ENCODE measurements at regions not wholly inside any gene's neighbourhood (a gene's known extent, or its start where the extent isn't known, plus 50 kb on each side); places are given as distances from the start of the nearest gene placed in this dataset.

DNA sequence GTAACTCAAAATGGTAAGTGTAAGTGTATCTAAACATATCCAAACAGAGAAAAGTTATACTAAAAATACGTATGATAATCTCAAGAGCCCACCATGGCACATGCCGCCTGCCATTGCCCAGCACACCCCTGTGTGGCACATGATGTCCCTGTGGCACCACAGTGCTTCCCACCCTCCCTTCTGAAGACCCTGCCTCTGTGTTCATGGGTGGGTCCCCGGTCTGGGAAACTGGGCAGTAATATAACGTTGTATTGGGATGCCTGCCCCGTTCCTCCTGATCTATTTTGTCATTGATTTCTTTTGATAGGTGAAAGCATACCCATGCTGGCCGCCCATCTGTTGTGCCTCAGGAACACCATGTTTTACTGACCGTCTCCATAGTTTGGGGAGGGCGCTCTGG is 296.8 kb upstream of the SHH start:
- no peaks in the 10 kb centered on the region for H3K27me3 ChIP-seq (ENCODE audit: control insufficient read depth in 1 of 2, insufficient read depth in 2 of 2, low read length in 2 of 2)
- no peaks in the 10 kb centered on the region for H3K27me3 Mint-ChIP-seq
- H3K9me3 ChIP-seq (ENCODE audit: control insufficient read depth in 1 of 2, insufficient read depth in 1 of 2, low read length in 2 of 2) = peaks cover 0 to 18% of the 10 kb centered on the region in 2 experiments
- no peak overlapping the region for H3K27ac ChIP-seq (ENCODE audit: low read depth in 1 of 2, low read length in 2 of 2)
- ChIA-PET POLR2A (no interaction called here), CTCF (no interaction called here)
- H3K4me1 Mint-ChIP-seq (ENCODE audit: low read depth) = no peaks in the 10 kb centered on the region
- H3K4me1 ChIP-seq (ENCODE audit: insufficient read depth, low read length) = no peaks in the 10 kb centered on the region
- no peaks in the 10 kb centered on the region for H3K36me3 ChIP-seq (ENCODE audit: insufficient read depth, low read length)
- H3K4me3 Mint-ChIP-seq = no peak overlapping the region
- intact Hi-C loops (cut with DNase I, micrococcal nuclease) = no loop called here
- H3K4me3 ChIP-seq (ENCODE audit: low read length) = no peak overlapping the region
- DNase-seq (no peak), ATAC-seq (ENCODE audit: poor library complexity) (no peak)
- no peak overlapping the region for H3K27ac Mint-ChIP-seq
- H3K36me3 Mint-ChIP-seq (ENCODE audit: low read depth) = no peaks in the 10 kb centered on the region
- H3K9me3 Mint-ChIP-seq = no peaks in the 10 kb centered on the region
- TF ChIP-seq, protein P1, sequence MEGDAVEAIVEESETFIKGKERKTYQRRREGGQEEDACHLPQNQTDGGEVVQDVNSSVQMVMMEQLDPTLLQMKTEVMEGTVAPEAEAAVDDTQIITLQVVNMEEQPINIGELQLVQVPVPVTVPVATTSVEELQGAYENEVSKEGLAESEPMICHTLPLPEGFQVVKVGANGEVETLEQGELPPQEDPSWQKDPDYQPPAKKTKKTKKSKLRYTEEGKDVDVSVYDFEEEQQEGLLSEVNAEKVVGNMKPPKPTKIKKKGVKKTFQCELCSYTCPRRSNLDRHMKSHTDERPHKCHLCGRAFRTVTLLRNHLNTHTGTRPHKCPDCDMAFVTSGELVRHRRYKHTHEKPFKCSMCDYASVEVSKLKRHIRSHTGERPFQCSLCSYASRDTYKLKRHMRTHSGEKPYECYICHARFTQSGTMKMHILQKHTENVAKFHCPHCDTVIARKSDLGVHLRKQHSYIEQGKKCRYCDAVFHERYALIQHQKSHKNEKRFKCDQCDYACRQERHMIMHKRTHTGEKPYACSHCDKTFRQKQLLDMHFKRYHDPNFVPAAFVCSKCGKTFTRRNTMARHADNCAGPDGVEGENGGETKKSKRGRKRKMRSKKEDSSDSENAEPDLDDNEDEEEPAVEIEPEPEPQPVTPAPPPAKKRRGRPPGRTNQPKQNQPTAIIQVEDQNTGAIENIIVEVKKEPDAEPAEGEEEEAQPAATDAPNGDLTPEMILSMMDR (IDR thresholded peaks at IDR 0.05) = no peak

DNA sequence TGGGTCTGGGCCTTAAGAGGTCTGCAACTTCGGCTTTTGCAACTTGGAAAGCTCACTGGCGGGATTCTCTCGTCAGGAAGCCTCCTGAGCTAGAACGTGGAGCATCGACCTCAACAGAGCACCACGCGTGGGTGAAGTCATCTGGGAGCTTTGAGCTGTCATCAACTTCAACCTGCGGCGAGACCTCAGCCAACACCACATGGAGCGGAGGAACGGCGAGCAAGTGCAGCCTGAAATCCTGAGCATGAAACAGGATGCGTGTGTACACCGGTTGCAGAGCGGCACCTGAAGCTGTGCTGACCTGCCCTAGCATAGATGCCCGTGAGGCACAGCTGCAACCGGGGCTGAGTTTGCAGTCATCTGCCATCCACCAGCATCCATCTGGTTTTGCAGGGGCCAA is 295.7 kb upstream of the SHH start:
- intact Hi-C loops (cut with DNase I, micrococcal nuclease) = no loop called here
- Histone ChIP-seq H3K9me3 (ENCODE audit: control insufficient read depth in 1 of 2, insufficient read depth in 1 of 2, low read length in 2 of 2) (peaks cover 0 to 18% of the 10 kb centered on the region in 2 experiments), H3K36me3 (ENCODE audit: insufficient read depth, low read length) (no peaks in the 10 kb centered on the region), H3K4me1 (ENCODE audit: insufficient read depth, low read length) (no peaks in the 10 kb centered on the region), H3K27ac (ENCODE audit: low read depth in 1 of 2, low read length in 2 of 2) (no peak overlapping the region), H3K27me3 (ENCODE audit: control insufficient read depth in 1 of 2, insufficient read depth in 2 of 2, low read length in 2 of 2) (no peaks in the 10 kb centered on the region), H3K4me3 (ENCODE audit: low read length) (no peak overlapping the region)
- Mint-ChIP-seq H3K9me3 (no peaks in the 10 kb centered on the region), H3K27ac (no peak overlapping the region), H3K4me1 (ENCODE audit: low read depth) (no peaks in the 10 kb centered on the region), H3K4me3 (no peak overlapping the region), H3K27me3 (no peaks in the 10 kb centered on the region), H3K36me3 (ENCODE audit: low read depth) (no peaks in the 10 kb centered on the region)
- ChIA-PET POLR2A (no interaction called here), CTCF (no interaction called here)
- TF ChIP-seq, protein P1 (IDR thresholded peaks at IDR 0.05) = no peak
- ATAC-seq (ENCODE audit: poor library complexity) (no peak), DNase-seq (no peak)

DNA sequence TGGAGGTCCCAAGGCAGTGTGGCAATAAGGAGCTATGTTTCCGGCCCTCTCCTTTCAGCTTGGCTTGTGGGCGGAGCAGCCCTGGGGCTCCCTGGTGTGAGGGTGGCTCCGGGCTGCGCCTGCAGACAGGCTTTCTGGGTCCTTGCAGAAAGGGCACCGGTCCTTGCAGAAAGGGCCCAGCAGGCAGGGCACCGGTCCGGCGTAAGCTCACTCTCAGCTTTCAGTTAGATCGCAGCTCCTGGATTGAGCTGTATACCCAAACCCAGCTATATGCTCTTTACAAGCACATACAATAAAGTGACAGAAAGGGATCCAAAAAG is 293.8 kb upstream of the SHH start:
- ChIA-PET POLR2A (no interaction called here), CTCF (no interaction called here)
- TF ChIP-seq, protein P1 (IDR thresholded peaks at IDR 0.05) = no peak
- Mint-ChIP-seq H3K9me3 (no peaks in the 10 kb centered on the region), H3K36me3 (ENCODE audit: low read depth) (no peaks in the 10 kb centered on the region), H3K4me3 (no peak overlapping the region), H3K4me1 (ENCODE audit: low read depth) (no peaks in the 10 kb centered on the region), H3K27me3 (no peaks in the 10 kb centered on the region), H3K27ac (no peak overlapping the region)
- Histone ChIP-seq H3K36me3 (ENCODE audit: insufficient read depth, low read length) (no peaks in the 10 kb centered on the region), H3K27ac (ENCODE audit: low read depth in 1 of 2, low read length in 2 of 2) (no peak overlapping the region), H3K4me1 (ENCODE audit: insufficient read depth, low read length) (no peaks in the 10 kb centered on the region), H3K27me3 (ENCODE audit: control insufficient read depth in 1 of 2, insufficient read depth in 2 of 2, low read length in 2 of 2) (no peaks in the 10 kb centered on the region), H3K4me3 (ENCODE audit: low read length) (no peak overlapping the region), H3K9me3 (ENCODE audit: control insufficient read depth in 1 of 2, insufficient read depth in 1 of 2, low read length in 2 of 2) (peaks cover 0 to 18% of the 10 kb centered on the region in 2 experiments)
- ATAC-seq (ENCODE audit: poor library complexity) (no peak), DNase-seq (no peak)
- intact Hi-C loops (cut with DNase I, micrococcal nuclease) = no loop called here

All from CD4-positive, alpha-beta T cell (primary cell).